ENCODE measurements at regions not wholly inside any gene's neighbourhood (a gene's known extent, or its start where the extent isn't known, plus 50 kb on each side); places are given as distances from the start of the nearest gene placed in this dataset.
"Not testable (repeated sequence)": the region's sequence is repeated elsewhere in the genome, so short reads cannot be mapped to it uniquely, and the experiment has no call there.

- DNase-seq (ENCODE audit: low spot score), result no peak
Measured at GRCh38 chr10:11691319-11691755, 50.8 kb upstream of the ECHDC3 start.

GRCh38 chr10:11689945-11690736 is 52.0 kb upstream of the ECHDC3 start:
- DNase-seq (ENCODE audit: low spot score), result no peak

- DNase-seq (ENCODE audit: low spot score), result not testable (repeated sequence)
Measured at GRCh38 chr10:11688448-11688795, 53.8 kb upstream of the ECHDC3 start.

- DNase-seq (ENCODE audit: low spot score), result no peak
Measured at GRCh38 chr10:11687779-11688447, 54.3 kb upstream of the ECHDC3 start.

GRCh38 chr10:11687357-11687771 is 54.8 kb upstream of the ECHDC3 start:
- DNase-seq (ENCODE audit: low spot score), result no peak

- peak; percentile 55 for DNase-seq (ENCODE audit: low spot score)
Measured at GRCh38 chr10:11685787-11686218, 56.4 kb upstream of the ECHDC3 start.

- peak; percentile 98 for DNase-seq (ENCODE audit: low spot score)
Measured at GRCh38 chr10:11684717-11685645, 57.2 kb upstream of the ECHDC3 start.

- DNase-seq (ENCODE audit: low spot score), result not testable (repeated sequence)
Measured at GRCh38 chr10:11684341-11684716, 57.9 kb upstream of the ECHDC3 start.

GRCh38 chr10:11683529-11684320 is 58.5 kb upstream of the ECHDC3 start:
- DNase-seq (ENCODE audit: low spot score), result no peak

- no peak for DNase-seq (ENCODE audit: low spot score)
Measured at GRCh38 chr10:11682851-11683250, 59.3 kb upstream of the ECHDC3 start.

- no peak for DNase-seq (ENCODE audit: low spot score)
Measured at GRCh38 chr10:11682267-11682683, 59.9 kb upstream of the ECHDC3 start.

- DNase-seq (ENCODE audit: low spot score), result no peak
Measured at GRCh38 chr10:11680496-11680895, 61.7 kb upstream of the ECHDC3 start.

- no peak for DNase-seq (ENCODE audit: low spot score)
Measured at GRCh38 chr10:11679946-11680345, 62.2 kb upstream of the ECHDC3 start.

GRCh38 chr10:11678074-11678793 is 63.9 kb upstream of the ECHDC3 start:
- no peak for DNase-seq (ENCODE audit: low spot score)

GRCh38 chr10:11677480-11677879 is 64.7 kb upstream of the ECHDC3 start:
- no peak for DNase-seq (ENCODE audit: low spot score)

GRCh38 chr10:11673346-11674280 is 62.2 kb upstream of the USP6NL start:
- DNase-seq (ENCODE audit: low spot score), result no peak

GRCh38 chr10:11672836-11673235 is 61.4 kb upstream of the USP6NL start:
- no peak for DNase-seq (ENCODE audit: low spot score)

- no peak for DNase-seq (ENCODE audit: low spot score)
Measured at GRCh38 chr10:11670381-11670780, 58.9 kb upstream of the USP6NL start.

GRCh38 chr10:11668847-11669610 is 57.6 kb upstream of the USP6NL start:
- DNase-seq (ENCODE audit: low spot score), result no peak

Data from COLO829 (cell line).